Hepatocyte (in vitro differentiated cells): ENCODE measurements at regions not wholly inside any gene's neighbourhood (a gene's known extent, or its start where the extent isn't known, plus 50 kb on each side); places are given as distances from the start of the nearest gene placed in this dataset.
A peak's percentile ranks its signal among the peaks of the same experiment; 100 is the strongest.

Source experiments
- DNase-seq: peaks from one replicate; pipeline ENCODE4 v3.0.0-alpha.2; 2016; ENCODE audit warnings: low spot score
- H2AFZ ChIP-seq: fragments of 200-600 bp; sonication (generic); 2 replicates; pipeline ENCODE4 v1.6.0; 2016; ENCODE audit warnings: antibody characterized with exemption, mild to moderate bottlenecking
- H3K27ac ChIP-seq: fragments of 200-600 bp; sonication (generic); 2 replicates; pipeline ENCODE4 v1.5.1; 2016; ENCODE audit warnings: mild to moderate bottlenecking
- H3K27me3 ChIP-seq: fragments of 200-600 bp; sonication (generic); 2 replicates; pipeline ENCODE4 v1.6.1; 2016
- H3K36me3 ChIP-seq: fragments of 200-600 bp; sonication (generic); replicated peaks from 2 replicates; pipeline ENCODE4 v1.5.1; 2016; ENCODE audit warnings: low read depth; ENCODE audit not compliant: insufficient read depth
- H3K4me1 ChIP-seq: fragments of 200-600 bp; sonication (generic); 2 replicates; pipeline ENCODE4 v1.5.1; 2016; ENCODE audit warnings: mild to moderate bottlenecking, moderate library complexity; ENCODE audit not compliant: insufficient read depth
- H3K4me2 ChIP-seq: fragments of 200-600 bp; sonication (generic); 2 replicates; pipeline ENCODE4 v1.6.0; 2016
- H3K4me3 ChIP-seq: fragments of 200-600 bp; sonication (generic); 2 replicates; pipeline ENCODE4 v1.5.1; 2016; ENCODE audit warnings: mild to moderate bottlenecking
- H3K79me2 ChIP-seq: fragments of 200-600 bp; sonication (generic); 2 replicates; pipeline ENCODE4 v1.6.0; 2017; ENCODE audit warnings: mild to moderate bottlenecking
- H3K9me2 ChIP-seq: fragments of 200-600 bp; sonication (generic); replicated peaks from 2 replicates; pipeline ENCODE4 v1.6.0; 2017; ENCODE audit warnings: mild to moderate bottlenecking; ENCODE audit not compliant: insufficient read depth
- H3K9me3 ChIP-seq: fragments of 200-600 bp; sonication (generic); 2 replicates; pipeline ENCODE4 v1.5.1; 2016; ENCODE audit warnings: low read depth, mild to moderate bottlenecking
- H4K20me1 ChIP-seq: fragments of 200-600 bp; sonication (generic); 2 replicates; pipeline ENCODE4 v1.6.0; 2016; ENCODE audit warnings: mild to moderate bottlenecking; ENCODE audit not compliant: insufficient read depth, poor library complexity, severe bottlenecking
- CTCF ChIP-seq: fragments of 200-600 bp; sonication (generic); IDR thresholded peaks from 2 replicates; pipeline ENCODE4 v1.5.1; 2016; ENCODE audit warnings: antibody characterized with exemption, mild to moderate bottlenecking; ENCODE audit not compliant: poor library complexity
- EZH2 ChIP-seq: fragments of 200-600 bp; sonication (generic); IDR thresholded peaks from 2 replicates; pipeline ENCODE4 v1.6.1; 2016; ENCODE audit warnings: antibody characterized with exemption, mild to moderate bottlenecking, borderline replicate concordance
- EZH2phosphoT487 ChIP-seq: fragments of 200-600 bp; sonication (generic); IDR thresholded peaks from one replicate; pipeline ENCODE4 v1.6.1; 2018; ENCODE audit warnings: antibody characterized with exemption, mild to moderate bottlenecking, low read depth, moderate library complexity; ENCODE audit not compliant: unreplicated experiment, severe bottlenecking
- WGBS: methylation state at CpG from one replicate; pipeline ENCODE4 v1.1.6; 2016; ENCODE audit warnings: low lambda C conversion rate; ENCODE audit errors: missing lambda C conversion rate; 5-methylcytosine and 5-hydroxymethylcytosine counted together

DNA sequence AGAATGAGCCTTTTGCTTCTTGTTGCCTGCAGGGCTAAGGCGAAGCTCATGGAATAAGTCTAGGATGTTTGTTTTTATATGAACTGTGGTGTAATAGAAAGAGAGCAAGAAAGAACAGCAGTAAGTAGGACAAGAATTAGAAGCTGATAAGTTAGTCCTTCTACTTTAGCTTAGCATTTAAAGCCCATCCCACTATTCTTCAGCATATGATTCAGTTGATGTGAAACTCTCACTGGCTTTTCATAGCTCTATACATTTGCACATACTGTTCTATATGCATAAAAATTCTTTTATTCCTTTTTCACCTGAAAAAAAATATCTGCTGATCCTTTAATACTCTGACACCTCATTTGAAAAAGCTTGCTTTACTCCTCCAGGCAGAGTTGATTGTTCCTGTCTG is 712.0 kb downstream of the USP25 start:
- no peak overlapping the region for H3K4me2 ChIP-seq
- H3K9me2 ChIP-seq = no peaks in the 10 kb centered on the region
- no peaks in the 10 kb centered on the region for H3K9me3 ChIP-seq
- TF ChIP-seq EZH2 (no peak), EZH2phosphoT487 (no peak), CTCF (no peak)
- no peaks in the 10 kb centered on the region for H4K20me1 ChIP-seq
- no peak overlapping the region for H2AFZ ChIP-seq
- H3K4me1 ChIP-seq = no peaks in the 10 kb centered on the region
- no peak overlapping the region for H3K27ac ChIP-seq
- no peak for DNase-seq
- H3K4me3 ChIP-seq = no peak overlapping the region
- 80% methylated on average over 1 of the region's 1 CpG for WGBS
- peaks cover 5% of the 10 kb centered on the region for H3K79me2 ChIP-seq
- no peaks in the 10 kb centered on the region for H3K36me3 ChIP-seq
- no peaks in the 10 kb centered on the region for H3K27me3 ChIP-seq

DNA sequence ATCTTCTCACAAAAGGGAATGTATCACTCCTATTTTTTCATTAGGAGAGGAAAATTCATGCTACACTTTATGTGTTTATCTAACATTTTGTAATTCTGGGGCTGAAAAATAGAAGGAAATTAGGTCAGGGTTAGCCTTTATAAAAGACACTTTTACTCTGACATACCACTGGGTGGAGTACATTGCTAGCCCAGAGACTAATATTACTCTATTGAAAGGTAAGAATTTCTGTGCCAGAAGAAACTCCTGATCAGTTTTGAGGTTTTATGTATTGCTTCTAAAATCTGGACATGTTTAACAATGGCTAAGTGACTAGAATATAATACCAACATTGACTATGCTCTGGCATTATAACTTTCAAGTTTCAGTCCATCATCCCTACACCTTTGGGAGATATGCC is 724.6 kb downstream of the USP25 start:
- no peaks in the 10 kb centered on the region for H3K4me1 ChIP-seq
- no peak for DNase-seq
- H3K27ac ChIP-seq = no peak overlapping the region
- H3K9me2 ChIP-seq = no peaks in the 10 kb centered on the region
- H3K27me3 ChIP-seq = no peaks in the 10 kb centered on the region
- H3K79me2 ChIP-seq = no peaks in the 10 kb centered on the region
- H2AFZ ChIP-seq = no peak overlapping the region
- H3K36me3 ChIP-seq = no peaks in the 10 kb centered on the region
- no peak overlapping the region for H3K4me2 ChIP-seq
- H3K9me3 ChIP-seq = no peaks in the 10 kb centered on the region
- H4K20me1 ChIP-seq = no peaks in the 10 kb centered on the region
- H3K4me3 ChIP-seq = no peak overlapping the region
- TF ChIP-seq EZH2phosphoT487 (no peak), CTCF (peak; percentile 33)

DNA sequence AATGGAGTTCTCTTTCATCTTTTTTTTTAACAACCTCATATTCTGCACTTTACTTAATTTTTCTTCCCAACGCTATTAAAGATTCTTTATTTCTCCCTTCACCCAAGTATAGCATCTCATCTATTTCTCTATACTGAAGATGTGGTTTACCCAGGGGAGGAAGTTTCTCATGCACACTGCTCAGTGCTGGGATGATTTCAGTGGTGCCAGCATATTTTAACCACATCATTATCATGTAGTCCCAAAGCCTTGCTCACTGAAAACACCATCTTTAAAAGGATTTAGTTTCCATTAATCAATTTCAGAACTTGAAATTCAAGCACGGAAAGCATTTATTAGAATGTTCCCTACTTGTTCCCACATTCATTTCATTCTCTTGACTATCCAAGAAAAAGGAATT is 725.7 kb downstream of the USP25 start:
- no peak for DNase-seq
- Histone ChIP-seq H3K36me3 (no peaks in the 10 kb centered on the region), H3K79me2 (no peaks in the 10 kb centered on the region), H2AFZ (no peak overlapping the region), H3K9me2 (no peaks in the 10 kb centered on the region), H4K20me1 (no peaks in the 10 kb centered on the region), H3K9me3 (no peaks in the 10 kb centered on the region), H3K4me3 (no peak overlapping the region), H3K4me1 (no peaks in the 10 kb centered on the region), H3K27me3 (no peaks in the 10 kb centered on the region), H3K4me2 (no peak overlapping the region), H3K27ac (no peak overlapping the region)
- TF ChIP-seq EZH2 (no peak), EZH2phosphoT487 (no peak), CTCF (no peak)
- WGBS = 79% methylated on average over 2 of the region's 2 CpGs

DNA sequence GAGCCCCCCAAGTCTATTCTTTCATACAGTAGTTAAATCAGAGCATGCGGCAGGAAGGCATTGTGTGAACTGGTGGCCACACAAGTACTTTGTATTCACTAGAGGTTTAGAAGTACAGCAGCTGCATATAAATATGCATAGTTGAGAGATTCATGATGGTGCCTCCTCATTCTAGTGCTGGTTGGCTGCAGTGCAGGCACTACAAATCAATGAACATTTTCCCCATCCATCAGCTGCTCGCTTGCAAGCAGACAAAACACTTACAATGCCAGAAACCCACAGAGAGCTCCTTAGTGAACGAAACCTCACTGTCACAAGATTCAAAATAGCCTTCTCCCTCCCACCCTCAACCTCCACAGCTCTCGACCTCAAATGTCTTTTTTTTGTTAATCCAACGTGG is 726.2 kb downstream of the USP25 start:
- no peak overlapping the region for H3K4me2 ChIP-seq
- WGBS = 87% methylated on average over 5 of the region's 5 CpGs
- no peak overlapping the region for H3K27ac ChIP-seq
- no peak for DNase-seq
- no peak overlapping the region for H3K4me3 ChIP-seq
- H3K4me1 ChIP-seq = no peaks in the 10 kb centered on the region
- H3K9me3 ChIP-seq = no peaks in the 10 kb centered on the region
- no peaks in the 10 kb centered on the region for H3K9me2 ChIP-seq
- no peak overlapping the region for H2AFZ ChIP-seq
- no peaks in the 10 kb centered on the region for H3K79me2 ChIP-seq
- no peaks in the 10 kb centered on the region for H3K27me3 ChIP-seq
- H4K20me1 ChIP-seq = no peaks in the 10 kb centered on the region
- H3K36me3 ChIP-seq = no peaks in the 10 kb centered on the region
- TF ChIP-seq EZH2 (no peak), EZH2phosphoT487 (no peak), CTCF (no peak)
